Epithelial cell of esophagus (primary cell): ENCODE measurements at regions not wholly inside any gene's neighbourhood (a gene's known extent, or its start where the extent isn't known, plus 50 kb on each side); places are given as distances from the start of the nearest gene placed in this dataset.

Experiments
- DNase-seq: peaks from one replicate; pipeline ENCODE4 v3.0.0; 2010; ENCODE audit warnings: low read depth
- H3K4me3 ChIP-seq: 2 replicates; pipeline ENCODE4 v1.5.1; 2011; ENCODE audit warnings: mild to moderate bottlenecking, low read length, control low read depth
- CTCF ChIP-seq: IDR thresholded peaks from 2 replicates; pipeline ENCODE4 v1.5.1; 2011; ENCODE audit warnings: low read depth, mild to moderate bottlenecking, low read length, control low read depth, inconsistent platforms; ENCODE audit not compliant: insufficient read depth; ENCODE audit errors: missing control alignments

DNA sequence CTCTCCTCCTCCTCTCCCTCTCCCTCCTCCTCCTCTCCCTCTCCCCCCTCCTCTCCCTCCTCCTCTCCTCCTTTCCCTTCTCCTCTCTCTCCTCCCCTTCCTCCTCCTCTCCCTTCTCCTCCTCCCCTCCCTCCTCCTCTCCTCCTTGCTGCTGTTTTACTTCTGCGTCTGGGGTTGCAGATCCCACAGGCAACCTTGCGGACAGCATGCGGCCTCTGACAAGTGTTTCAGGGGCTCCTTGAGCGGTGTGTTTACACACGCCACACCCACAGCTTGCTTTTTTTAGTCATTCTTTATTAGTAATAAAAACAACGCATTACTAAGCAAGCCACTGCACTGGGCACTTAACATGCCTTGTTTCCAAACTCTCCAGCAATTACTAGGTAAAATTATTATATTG, 81.9 kb downstream of the TFAP2C start:
- peak; percentile 85 for DNase-seq
- no peak for TF ChIP-seq CTCF
- H3K4me3 ChIP-seq = no peak overlapping the region

- H3K4me3 ChIP-seq = no peak overlapping the region
Measured at GRCh38 chr20:56715309-56715708, 86.2 kb downstream of the TFAP2C start.

DNA sequence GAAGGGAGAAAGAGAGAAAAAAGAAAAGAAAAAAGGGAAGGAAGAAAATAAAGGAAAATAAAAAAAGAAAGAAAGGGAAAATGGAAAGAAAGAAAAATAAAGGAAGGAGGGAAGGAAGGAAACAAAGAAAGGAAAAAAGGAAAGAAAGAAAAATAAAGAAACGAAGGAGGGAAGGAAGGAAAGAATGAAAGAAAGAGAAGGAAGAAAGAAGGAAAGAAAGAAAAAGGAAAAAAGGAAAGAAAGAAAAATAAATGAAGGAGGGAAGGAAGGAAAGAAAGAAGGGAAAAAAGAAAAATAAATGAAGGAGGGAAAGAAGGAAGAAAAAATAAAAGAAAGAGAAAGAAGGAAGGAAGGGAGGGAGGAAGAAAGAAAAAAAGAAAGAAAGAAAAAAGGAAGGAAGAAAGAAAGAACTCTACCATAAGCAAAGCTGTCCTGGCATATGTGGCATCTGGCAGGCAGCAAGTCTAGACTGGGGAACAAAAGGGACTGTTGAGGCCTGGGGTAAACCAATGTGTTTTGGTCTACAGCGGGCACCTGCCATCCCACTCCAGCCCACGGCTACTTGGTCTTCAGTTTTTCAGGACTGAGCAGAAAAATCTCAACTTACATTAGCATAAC, 86.9 kb downstream of the TFAP2C start:
- TF ChIP-seq CTCF = no peak
- no peak overlapping the region for H3K4me3 ChIP-seq
- no peak for DNase-seq

More at GRCh38 chr20:56715309-56715708, 86.2 kb downstream of the TFAP2C start:
- no peak for TF ChIP-seq CTCF
- DNase-seq = no peak

DNA sequence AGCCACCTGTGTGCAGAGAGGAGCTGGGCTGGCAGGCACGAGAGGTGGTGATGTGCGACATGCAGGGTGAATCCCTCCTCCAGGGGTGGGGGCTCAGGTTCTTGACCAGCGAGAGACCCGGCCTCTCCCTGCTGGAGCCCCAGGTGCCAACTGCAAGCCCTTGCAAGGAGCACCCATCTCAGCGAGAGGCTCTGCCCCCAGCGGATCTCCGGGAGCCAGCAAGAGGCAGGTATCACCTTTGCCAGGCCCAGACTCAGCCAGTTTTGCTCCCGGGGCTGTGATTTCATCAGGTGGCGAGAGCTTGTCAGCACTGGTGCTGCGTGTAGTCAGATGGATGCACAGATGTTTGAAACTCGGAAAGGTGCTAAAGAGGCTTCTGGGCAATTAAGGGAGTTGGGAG, 87.7 kb downstream of the TFAP2C start:
- no peak overlapping the region for H3K4me3 ChIP-seq
- peak; percentile 57 for TF ChIP-seq CTCF
- DNase-seq = peak; percentile 90

DNA sequence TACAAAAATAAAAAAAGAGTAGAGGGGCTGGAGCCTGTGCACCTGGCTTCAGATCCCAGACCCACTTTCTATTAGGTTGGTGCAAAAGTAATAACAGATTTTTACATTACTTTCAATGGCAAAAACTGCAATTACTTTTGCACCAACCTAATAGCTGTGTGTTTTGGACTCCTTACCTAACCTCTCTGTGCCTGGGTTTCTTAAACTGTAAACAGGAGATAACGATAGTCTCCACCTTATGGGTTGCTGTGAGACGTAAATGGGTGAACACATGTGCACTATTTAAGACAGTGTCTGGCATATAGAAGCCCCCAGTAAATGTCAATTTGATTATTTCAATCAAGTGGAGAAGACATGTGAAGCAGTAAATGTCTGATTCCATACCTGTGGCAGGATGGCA, 89.7 kb downstream of the TFAP2C start:
- DNase-seq = no peak
- no peak for TF ChIP-seq CTCF
- no peak overlapping the region for H3K4me3 ChIP-seq

DNA sequence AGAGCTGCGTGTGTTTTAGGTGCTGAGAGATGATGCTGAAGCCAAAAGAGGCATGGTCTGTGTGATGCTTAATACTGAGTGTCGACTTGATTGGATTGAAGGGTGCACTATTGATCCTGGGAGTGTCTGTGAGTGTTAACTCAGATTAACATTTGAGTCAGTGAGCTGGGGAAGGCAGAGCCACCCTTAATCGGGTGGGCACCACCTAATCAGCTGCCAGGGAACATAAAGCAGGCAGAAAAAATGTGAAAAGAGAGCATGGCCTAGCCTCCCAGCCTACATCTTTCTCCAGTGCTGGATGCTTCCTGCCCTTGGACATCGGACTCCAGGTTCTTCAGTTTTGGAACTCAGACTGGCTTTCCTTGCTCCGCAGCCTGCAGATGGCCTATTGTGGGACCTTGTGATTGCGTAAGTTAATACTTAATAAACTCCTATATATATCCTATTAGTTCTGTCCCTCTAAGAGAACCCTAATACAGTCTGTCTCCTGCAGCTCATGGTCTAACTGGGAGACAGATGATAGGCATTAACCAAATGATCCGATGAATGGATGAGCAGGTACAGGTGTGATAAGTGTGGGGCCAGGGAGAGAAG, 91.6 kb downstream of the TFAP2C start:
- DNase-seq = no peak
- no peak for TF ChIP-seq CTCF
- no peak overlapping the region for H3K4me3 ChIP-seq

DNA sequence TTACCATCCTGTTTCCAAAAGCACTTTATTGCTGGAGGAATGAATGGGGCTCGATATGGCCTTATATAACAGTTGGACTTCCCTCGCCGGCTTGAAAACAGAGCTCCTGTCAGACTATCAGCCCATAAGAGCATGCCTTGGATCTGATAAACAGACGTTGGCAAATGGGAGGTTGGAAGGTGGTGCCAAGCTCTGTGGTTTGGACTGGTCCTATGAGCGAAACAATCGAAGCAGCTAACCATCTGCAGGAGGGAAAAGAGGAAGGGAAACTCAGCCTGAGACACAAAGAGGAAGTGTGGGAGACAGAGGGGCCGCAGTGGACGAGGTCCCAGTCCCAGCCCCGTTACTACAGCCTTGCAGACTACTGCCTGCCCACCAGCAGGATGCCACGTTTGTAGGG, 92.9 kb downstream of the TFAP2C start:
- no peak overlapping the region for H3K4me3 ChIP-seq
- DNase-seq = no peak
- no peak for TF ChIP-seq CTCF
